GM18951 (cell line): ENCODE measurements at regions not wholly inside any gene's neighbourhood (a gene's known extent, or its start where the extent isn't known, plus 50 kb on each side); places are given as distances from the start of the nearest gene placed in this dataset.

Experiments used
- POLR2A ChIP-seq: IDR thresholded peaks from 4 replicates; pipeline ENCODE4 v1.6.1; 2011; ENCODE audit warnings: mild to moderate bottlenecking; ENCODE audit not compliant: insufficient read length, insufficient read depth; ENCODE audit errors: extremely low read depth
- in situ Hi-C: fragments of 300-500 bp; cut with MboI; formaldehyde crosslinking; loops from one replicate; pipeline ENCODE4 v1.12.0; 2022; ENCODE audit warnings: low sequenced_read_pairs, mixed read lengths, inconsistent platforms; ENCODE audit not compliant: unreplicated experiment

GRCh38 chr2:144606466-144607095 is 86.7 kb upstream of the ZEB2 start:
- TF ChIP-seq POLR2A = no peak
- in situ Hi-C loops = no loop called here

GRCh38 chr2:144605231-144605840 is 85.4 kb upstream of the ZEB2 start:
- TF ChIP-seq POLR2A = no peak
- in situ Hi-C loops = no loop called here

GRCh38 chr2:144603334-144603733 is 83.4 kb upstream of the ZEB2 start:
- TF ChIP-seq POLR2A = no peak
- in situ Hi-C loops = no loop called here

GRCh38 chr2:144598906-144599305 is 79.0 kb upstream of the ZEB2 start:
- TF ChIP-seq POLR2A = no peak
- in situ Hi-C loops = no loop called here

GRCh38 chr2:144597894-144598593 is 78.1 kb upstream of the ZEB2 start:
- in situ Hi-C loops = no loop called here
- no peak for TF ChIP-seq POLR2A

DNA sequence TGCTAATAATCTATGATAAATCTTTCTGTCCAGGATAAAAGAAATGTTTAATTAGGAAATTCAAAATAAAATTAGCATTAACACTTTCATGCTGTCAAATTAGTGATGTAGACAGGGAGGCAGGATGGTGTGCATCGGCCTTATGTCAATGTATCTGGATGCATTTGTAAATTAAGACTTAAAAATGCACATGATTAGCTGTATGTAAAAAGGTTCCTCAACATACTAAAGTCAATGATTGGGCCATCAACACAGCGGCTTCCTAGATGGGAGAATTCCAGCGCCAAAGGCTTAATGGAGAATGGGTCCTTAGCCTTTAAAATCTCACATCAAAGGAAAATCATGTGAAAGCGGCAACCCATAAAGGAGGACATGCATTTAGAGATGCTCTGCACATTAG is 77.5 kb upstream of the ZEB2 start:
- in situ Hi-C loops = no loop called here
- no peak for TF ChIP-seq POLR2A

DNA sequence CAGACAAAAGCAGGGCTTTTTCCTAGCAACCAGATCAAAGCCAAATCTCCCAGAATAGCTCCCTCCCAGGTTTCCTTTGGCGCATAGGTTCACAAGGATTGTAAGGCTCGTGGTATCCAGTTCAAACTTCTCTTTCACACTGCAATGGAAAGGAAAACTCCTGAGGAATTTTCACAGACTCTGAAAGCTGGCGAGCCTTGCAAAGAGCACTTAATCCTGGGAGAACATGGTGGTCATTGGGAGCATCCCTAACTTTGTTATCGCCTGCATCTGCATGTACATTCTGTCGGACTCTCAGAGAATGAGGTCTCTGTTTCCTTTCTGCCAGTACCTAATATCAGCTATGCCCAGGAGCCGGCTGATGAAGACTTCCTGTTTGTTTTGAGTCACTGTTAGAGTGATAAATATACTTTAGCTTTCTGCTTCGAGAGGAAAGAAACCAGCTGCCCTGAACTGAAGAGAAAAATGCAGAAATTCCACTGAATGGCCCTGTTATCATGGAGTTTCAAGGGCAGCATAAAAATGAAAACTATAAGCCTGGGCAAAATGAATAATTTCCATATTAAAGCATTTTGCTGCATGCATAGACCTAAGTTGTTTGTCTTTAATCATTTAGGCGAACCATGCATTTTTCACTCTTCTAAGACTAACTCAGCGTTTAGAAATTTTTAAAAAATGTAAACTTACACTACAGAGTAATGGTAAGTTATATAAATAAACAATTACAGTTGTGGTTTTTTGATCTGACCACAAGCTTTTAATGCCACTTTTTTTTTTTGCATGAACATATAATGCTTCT is 76.4 kb upstream of the ZEB2 start:
- in situ Hi-C loops = no loop called here

DNA sequence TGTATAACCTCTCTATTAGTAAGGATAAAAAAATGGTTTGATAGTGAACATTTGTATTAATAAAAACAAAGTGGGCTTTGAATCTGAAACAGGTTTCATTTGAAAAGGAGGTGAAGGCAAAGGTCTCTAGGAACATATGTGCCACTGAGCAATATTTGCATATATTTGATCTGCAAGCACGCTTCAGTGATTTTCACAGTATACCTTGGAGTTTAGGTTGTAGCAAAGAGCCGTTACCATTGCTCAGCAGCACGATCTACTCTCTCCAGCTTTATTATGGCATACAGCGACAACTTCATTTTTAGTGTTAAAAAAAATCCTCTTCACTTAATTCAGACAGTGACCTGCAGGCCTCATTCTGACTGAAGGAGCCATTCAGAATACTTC is 75.8 kb upstream of the ZEB2 start:
- in situ Hi-C loops = no loop called here

More for the DNA sequence above, 76.4 kb upstream of the ZEB2 start:
- TF ChIP-seq POLR2A = no peak

DNA sequence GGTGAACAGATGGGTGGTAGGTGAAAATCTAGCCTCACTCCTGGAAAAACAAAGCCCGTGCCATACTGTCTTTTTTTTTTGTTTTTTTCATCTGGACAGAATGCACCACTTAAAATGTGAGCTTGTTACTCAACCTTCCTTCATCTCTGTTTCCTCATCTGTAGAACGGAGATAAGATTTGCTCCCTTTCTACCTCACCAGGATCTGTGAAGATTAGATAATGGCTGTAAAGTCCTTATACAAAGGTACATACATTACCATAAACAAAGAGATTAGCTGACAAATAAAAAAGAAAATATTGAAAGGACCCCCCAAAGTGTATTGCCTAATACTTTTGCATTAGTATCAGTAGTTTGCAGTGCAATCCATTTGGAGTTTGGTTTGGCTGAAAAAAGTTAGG is 75.4 kb upstream of the ZEB2 start:
- in situ Hi-C loops = no loop called here
- no peak for TF ChIP-seq POLR2A

More for the DNA sequence above, 75.8 kb upstream of the ZEB2 start:
- TF ChIP-seq POLR2A = no peak

- TF ChIP-seq POLR2A = no peak
These were observed 73.9 kb upstream of the ZEB2 start for GRCh38 chr2:144593803-144594202.

DNA sequence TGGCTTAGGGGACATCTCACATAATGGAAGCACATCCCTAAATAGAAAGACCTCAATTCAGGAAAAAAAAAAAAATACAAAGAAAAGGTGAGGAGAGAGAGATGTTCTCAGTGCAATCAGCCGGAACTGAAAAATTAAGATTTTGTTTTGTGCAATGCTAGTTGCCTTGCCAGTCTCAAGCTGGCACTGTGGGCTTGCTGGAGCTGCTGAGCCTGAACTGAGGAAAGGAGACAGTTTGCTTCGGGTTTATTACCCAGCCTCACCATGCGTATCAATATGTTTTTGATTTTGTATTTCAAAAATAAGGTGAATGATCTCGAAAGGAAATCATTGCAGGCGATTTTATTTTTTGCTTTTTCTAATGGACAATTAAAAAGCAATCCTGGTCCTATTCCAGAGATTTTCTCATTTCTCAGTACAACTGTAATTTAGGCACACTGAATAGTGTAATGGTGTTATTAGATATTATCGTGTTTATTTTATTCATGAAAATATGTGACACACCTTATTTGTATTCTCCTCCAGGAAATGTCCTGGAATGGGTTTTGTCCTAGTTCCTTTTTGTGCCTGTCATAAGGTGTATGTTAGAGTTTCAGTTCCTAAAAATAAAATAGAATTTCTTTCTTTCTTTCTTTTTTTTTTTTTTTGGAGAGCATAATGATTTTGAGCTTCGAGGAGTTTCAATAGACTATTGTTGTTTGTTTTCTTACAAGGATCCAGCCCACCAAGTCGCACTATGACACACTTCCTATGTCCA is 72.8 kb upstream of the ZEB2 start:
- no peak for TF ChIP-seq POLR2A
- in situ Hi-C loops = no loop called here

More at GRCh38 chr2:144593803-144594202, 73.9 kb upstream of the ZEB2 start:
- in situ Hi-C loops = no loop called here

- TF ChIP-seq POLR2A = no peak
- in situ Hi-C loops = no loop called here
These were observed 67.4 kb upstream of the ZEB2 start for GRCh38 chr2:144587306-144587705.
